GM10248 (cell line): ENCODE measurements at regions not wholly inside any gene's neighbourhood (a gene's known extent, or its start where the extent isn't known, plus 50 kb on each side); places are given as distances from the start of the nearest gene placed in this dataset.

Experiments used
- CTCF ChIA-PET: fragments of 300-600 bp; sonication (Branson Sonifier 250); formaldehyde crosslinking; extraction: SDS; loops from one replicate; lab custom pipeline; 2021; ENCODE audit warnings: antibody characterized with exemption; lab: Yijun Ruan, JAX
- POLR2A ChIA-PET: fragments of 350-650 bp; sonication (Branson Sonifier 250); formaldehyde crosslinking; extraction: SDS; loops from one replicate; lab custom pipeline; 2020; ENCODE audit warnings: antibody characterized with exemption; lab: Yijun Ruan, JAX
- DNase-seq: peaks from one replicate; pipeline ENCODE4 v3.0.0; 2012; ENCODE audit errors: extremely low spot score
- CTCF ChIP-seq: IDR thresholded peaks from 2 replicates; pipeline ENCODE4 v1.5.1; 2012; ENCODE audit warnings: mild to moderate bottlenecking, low read depth; ENCODE audit errors: extremely low read depth, missing control alignments, control extremely low read depth

DNA sequence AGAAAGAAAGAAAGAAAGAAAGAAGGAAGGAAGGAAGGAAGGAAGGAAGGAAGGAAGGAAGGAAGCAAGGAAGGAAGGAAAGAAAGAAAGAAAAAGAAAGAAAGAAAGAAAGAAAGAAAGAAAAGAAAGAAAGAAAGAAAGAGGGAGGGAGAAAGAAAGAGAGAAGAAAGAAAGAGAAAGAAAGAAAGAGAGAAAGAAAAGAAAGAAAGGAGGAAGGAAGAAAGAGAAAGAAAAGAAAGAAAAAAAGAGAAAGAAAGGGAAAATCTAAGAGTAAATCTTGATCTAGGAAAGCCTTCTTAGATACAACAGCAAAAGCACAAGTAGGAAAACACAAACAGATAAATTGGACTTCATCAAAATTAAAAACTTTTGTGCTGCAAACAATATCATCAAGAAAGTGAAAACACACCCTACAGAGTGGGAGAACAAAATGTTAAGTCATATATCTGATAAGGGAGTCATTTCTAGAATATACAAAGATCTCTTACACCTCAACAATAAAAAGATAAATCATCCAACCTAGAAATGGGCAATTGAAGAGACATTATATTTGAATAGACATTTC lies 116.8 kb upstream of the FGF3 start:
- no peak for TF ChIP-seq CTCF
- POLR2A ChIA-PET: no interaction called here
- DNase-seq: no peak
- CTCF ChIA-PET: no interaction called here

DNA sequence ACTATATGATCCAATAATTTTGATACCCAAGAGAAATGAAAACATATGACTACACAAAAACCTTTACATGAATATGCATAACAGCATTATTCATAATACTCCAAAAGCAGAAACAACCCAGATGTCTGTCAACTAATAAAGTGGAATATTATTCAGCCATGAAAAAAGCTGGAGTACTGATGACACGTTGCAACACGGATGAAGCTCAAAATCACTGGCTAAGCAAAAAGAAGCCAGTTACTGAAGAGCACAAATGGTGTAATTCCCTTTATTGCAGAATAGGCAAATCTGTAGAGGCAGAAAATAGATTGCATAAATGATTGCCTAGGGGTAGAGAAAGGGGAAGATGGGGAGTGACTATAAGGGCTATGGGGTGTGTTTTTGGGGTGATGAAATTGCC lies 117.6 kb upstream of the FGF3 start:
- no peak for TF ChIP-seq CTCF
- POLR2A ChIA-PET: no interaction called here
- CTCF ChIA-PET: no interaction called here
- no peak for DNase-seq

DNA sequence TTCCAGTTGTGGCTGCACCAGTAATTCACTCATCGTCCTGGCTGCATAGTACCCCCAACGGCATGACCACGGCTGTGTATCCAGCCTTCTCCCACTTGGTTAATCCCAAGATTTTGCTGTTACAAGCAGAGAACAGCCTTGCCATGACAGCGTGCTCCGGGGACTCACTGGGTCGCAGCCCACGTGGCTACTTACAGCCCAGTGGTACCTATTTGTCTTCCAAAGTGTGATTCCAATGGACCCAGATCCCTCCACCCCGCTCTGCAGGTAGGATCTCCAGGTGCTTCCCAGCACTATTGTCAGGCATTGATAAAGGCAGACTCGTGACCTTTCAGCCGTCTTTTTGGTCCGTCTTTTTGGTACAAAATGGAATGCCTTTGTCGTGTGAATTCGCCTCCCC lies 119.0 kb upstream of the FGF3 start:
- TF ChIP-seq CTCF: no peak
- no peak for DNase-seq
- POLR2A ChIA-PET: no interaction called here
- CTCF ChIA-PET: no interaction called here

DNA sequence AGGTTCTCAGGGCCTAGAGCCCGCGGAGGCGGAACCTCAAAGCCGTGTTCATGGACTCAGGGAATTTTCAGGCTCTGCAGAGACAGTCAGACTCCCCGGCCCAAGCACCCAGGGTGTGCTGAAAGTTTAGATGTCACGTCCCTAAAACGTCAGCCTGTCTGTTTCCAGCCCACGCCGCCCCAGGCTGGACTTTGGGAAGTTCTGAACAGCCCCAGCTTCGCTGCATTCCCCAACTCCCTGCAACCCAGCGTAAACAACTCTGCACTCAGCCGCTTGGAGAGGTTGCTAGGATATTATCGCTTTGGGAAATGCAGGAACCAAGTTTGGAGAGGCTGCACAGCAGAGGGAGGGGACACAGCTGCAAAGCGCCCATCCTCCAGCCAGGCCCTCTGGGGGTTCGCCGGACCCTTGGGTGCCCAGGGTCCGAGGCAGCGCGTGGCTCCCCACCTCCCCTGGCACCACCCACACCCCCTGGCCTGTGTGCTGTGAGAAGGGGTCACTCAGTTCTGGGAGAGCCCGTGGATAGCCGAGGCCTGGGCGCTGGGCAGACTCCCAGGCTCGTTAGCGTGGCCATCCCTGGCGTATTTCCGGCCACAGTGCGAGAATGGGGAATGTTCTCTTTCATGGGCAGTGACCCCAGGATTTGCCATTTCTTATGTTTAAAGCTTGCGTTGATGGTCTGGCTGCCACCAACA lies 120.5 kb upstream of the FGF3 start:
- ChIA-PET POLR2A (no interaction called here), CTCF (interaction anchor here (1.6 kb wide), 1 partner anchor 18 kb away, joined by 3 read pairs; no protein-coding TSS in a partner anchor)
- DNase-seq: no peak
- no peak for TF ChIP-seq CTCF

DNA sequence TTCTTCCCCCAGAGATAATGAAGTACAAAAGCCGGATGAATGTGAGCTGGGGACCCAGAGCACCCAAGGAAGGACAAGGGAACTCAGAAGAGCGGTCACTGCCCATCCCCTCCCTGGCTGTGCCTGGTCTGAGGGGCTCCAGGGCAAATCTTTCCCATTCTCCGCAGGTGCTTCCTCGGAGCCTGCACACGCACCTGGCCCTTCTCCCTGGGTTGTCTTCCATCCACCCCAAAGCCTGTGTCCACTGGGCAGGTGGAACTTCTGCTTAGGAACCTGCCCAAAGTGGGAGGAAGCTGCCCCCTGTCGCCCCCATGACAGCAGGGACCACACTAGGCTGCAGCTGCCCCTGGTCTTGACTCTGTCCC lies 121.0 kb upstream of the FGF3 start:
- no peak for DNase-seq
- ChIA-PET CTCF (interaction anchor here (1.6 kb wide), 1 partner anchor 18 kb away, joined by 3 read pairs; no protein-coding TSS in a partner anchor), POLR2A (no interaction called here)
- no peak for TF ChIP-seq CTCF

DNA sequence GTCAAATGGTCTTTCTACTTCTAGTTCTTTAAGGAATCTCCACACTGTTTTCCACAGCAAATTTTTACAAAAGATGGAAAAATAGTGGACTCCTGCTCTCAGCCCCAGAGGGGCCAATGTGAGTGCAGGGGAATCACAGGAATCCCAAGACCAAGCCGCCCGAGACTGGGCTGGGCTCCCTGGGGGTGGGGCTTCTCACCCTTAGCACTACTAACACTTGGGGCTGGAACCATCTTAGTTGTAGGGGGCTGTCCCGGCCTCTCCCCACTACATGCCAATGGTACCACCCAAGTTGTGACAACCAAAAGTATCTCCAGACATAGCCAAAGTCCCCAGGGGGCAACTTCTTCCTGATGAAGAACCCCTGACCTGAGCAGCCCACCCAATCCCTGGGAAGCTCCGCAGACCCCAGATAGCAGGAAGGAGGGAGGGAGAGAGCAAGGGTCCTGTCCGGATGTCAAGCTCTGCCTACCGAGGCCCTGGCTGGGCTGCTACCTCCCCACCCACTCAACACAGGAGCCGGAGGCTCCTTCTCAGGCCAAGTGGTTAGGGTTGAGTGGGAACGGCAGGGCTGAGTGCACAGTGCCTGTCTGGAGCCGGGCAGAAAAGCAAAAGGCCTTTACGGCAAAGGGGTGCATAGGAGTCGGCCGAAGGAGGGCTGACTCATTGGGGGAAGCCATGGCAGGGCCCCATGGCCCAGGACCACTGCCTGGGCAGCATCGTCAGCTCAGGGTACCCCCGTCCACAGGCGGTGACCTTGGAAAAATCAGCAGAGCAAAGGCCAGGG lies 122.5 kb upstream of the FGF3 start:
- ChIA-PET POLR2A (no interaction called here), CTCF (no interaction called here)
- TF ChIP-seq CTCF: no peak
- no peak for DNase-seq
